H1 (cell line): ENCODE measurements at regions not wholly inside any gene's neighbourhood (a gene's known extent, or its start where the extent isn't known, plus 50 kb on each side); places are given as distances from the start of the nearest gene placed in this dataset.

Experiments
- YY1 ChIP-seq: IDR thresholded peaks from 2 replicates; pipeline ENCODE4 v1.6.1; 2011; ENCODE audit warnings: low read depth, mild to moderate bottlenecking, low read length
- TF ChIP-seq, protein P1 (sequence below), 3 experiments: IDR thresholded peaks; 1 replicate in 2 of 3; 2 replicates in 1 of 3; pipeline versions ENCODE4 v1.5.1 to v1.6.1; 2011; ENCODE audit warnings: low read length in 3 of 3, mild to moderate bottlenecking in 3 of 3, inconsistent platforms in 2 of 3, low read depth in 1 of 3, moderate library complexity in 1 of 3; ENCODE audit not compliant: insufficient read depth in 1 of 3; ENCODE audit errors: control extremely low read depth in 1 of 3

GRCh38 chr12:4116251-4117111, 157.1 kb upstream of the CCND2 start:
- TF ChIP-seq YY1: no peak
- TF ChIP-seq, protein P1, sequence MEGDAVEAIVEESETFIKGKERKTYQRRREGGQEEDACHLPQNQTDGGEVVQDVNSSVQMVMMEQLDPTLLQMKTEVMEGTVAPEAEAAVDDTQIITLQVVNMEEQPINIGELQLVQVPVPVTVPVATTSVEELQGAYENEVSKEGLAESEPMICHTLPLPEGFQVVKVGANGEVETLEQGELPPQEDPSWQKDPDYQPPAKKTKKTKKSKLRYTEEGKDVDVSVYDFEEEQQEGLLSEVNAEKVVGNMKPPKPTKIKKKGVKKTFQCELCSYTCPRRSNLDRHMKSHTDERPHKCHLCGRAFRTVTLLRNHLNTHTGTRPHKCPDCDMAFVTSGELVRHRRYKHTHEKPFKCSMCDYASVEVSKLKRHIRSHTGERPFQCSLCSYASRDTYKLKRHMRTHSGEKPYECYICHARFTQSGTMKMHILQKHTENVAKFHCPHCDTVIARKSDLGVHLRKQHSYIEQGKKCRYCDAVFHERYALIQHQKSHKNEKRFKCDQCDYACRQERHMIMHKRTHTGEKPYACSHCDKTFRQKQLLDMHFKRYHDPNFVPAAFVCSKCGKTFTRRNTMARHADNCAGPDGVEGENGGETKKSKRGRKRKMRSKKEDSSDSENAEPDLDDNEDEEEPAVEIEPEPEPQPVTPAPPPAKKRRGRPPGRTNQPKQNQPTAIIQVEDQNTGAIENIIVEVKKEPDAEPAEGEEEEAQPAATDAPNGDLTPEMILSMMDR (IDR thresholded peaks at IDR 0.05; ENCODE audit: control extremely low read depth in 1 of 3, insufficient read depth in 1 of 3, low read depth in 1 of 3, low read length in 3 of 3): no peak
